HG03378 (cell line): ENCODE measurements at regions not wholly inside any gene's neighbourhood (a gene's known extent, or its start where the extent isn't known, plus 50 kb on each side); places are given as distances from the start of the nearest gene placed in this dataset.

Source experiments
- ATAC-seq: cut with Tn5 transposase; IDR thresholded peaks from one replicate; pipeline ENCODE4 v1.9.1; 2021; ENCODE audit warnings: mild to moderate bottlenecking, moderate library complexity; ENCODE audit not compliant: unreplicated experiment

DNA sequence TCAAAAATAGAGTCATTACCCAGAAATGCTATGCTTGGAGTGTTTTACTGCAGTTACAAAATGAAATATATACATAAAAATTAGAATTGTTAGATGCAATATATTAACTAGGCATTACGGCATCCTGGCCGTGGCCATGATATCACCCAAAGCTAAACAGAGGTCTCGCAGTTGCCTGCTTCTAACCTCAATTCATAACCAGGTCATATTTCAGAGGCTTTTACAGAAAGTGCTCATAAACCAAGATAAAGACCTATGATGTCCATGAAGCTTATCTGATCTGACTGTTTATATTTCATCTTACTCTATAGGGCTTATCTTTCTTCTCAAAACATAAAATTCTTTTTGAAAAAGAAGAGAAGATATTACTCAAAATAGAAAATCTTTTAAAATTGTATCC lies 664.5 kb upstream of the SALL1 start:
- no peak for ATAC-seq

DNA sequence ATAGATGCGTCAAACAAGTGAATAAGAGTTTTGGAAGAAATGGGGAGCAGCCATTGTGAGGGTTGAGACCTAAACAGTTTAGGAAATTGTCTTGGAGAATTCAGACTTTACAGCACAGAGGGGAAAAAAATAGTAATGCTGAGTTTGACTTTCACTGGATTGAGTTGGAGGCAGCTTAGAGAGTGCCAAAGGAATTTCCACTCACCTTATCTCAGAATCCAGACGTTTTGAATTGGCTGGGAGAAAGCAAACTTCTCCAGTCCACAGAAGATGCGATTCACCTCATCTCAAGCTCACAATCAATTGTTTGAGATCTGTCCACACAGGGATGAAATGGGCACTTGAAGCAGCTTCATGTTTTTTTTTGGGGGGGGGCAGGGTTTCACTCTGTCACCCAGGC lies 663.5 kb upstream of the SALL1 start:
- ATAC-seq = no peak

GRCh38 chr16:51813609-51814008 lies 662.5 kb upstream of the SALL1 start:
- no peak for ATAC-seq

- no peak for ATAC-seq
These were observed 661.9 kb upstream of the SALL1 start for GRCh38 chr16:51812945-51813344.

- ATAC-seq = no peak
These were observed 656.5 kb upstream of the SALL1 start for GRCh38 chr16:51807551-51807950.

DNA sequence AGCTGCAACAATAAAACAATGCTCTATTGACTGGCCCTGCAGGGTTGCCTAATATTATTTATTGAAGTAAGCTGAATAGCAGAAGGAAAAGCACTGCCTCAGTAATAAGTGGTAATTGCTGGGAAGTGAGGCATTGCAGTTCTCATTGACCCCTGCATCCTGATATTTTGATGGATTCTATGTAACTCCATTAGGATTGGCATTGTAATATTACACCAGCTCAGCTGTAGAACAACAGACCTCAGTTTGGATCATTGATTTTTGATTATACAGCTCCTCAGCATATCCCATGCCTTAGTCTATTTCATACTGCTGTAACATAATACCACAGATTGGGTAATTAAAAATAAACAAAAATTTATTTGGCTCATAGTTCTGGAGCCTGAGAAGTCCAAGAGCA lies 650.6 kb upstream of the SALL1 start:
- ATAC-seq = no peak

DNA sequence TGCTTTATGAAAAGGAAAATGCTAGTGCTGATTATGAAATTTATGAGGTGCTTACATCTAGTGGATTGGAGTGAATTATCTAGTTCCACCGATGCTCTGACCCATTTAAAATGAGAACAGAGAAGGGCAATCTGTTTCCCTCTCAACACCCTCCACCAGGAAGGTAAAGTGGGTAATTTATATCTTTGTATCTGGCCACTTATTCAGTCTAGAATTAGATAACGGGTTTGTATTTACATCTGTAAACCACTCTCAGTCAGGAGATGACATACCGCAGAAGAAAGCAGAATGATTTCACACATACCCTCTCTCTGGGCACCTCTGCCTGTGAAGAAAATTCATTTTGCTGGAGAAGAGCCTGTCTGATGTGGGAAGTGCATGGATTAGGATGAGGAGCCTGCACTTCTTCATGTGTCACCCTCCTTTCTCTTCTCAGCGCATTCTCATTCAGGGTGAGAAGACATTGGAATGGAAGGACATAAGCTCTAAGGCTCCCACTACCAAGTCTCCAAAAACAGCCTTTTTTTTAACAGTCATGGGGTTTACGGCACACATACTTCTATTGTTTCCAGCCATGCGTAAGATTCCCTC lies 646.7 kb upstream of the SALL1 start:
- ATAC-seq = no peak

GRCh38 chr16:51779240-51779639 lies 628.2 kb upstream of the SALL1 start:
- no peak for ATAC-seq

DNA sequence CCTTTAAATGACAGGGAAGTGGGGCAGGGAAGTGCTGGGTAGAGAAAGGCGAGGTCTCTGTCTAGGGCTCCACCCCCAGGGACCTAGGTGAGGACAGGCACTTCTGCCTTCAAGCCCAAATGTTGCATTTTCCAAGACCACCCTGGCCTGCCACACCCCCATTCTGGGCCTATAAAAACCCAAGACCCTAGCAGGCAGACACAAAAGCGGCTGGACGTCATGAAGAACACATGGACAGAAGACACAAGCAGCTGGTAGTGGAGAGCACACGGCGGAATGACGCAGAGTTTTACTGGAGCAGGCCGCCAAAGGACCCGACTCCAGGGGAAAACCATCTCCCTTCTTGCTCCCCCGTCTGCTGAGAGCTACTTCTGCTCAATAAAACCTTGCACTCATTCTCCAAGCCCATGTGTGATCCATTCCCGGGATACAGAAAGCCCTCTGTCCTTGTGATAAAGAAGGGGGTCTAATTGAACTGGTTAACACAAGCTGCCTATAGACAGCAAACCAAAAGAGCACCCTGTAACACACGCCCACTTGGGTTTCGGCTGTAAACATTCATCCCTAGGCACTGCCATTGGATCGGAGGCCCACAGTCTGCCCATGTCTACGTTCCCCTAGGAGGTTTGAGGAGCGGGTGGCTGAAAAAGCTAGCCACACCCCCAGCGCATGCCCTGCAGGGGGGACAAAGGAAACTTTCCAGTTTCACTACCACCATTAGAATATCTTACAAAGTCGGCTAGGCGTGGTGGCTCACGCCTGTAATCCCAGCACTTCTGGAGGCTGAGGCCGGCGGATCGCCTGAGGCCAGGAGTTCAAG lies 622.2 kb upstream of the SALL1 start:
- no peak for ATAC-seq

DNA sequence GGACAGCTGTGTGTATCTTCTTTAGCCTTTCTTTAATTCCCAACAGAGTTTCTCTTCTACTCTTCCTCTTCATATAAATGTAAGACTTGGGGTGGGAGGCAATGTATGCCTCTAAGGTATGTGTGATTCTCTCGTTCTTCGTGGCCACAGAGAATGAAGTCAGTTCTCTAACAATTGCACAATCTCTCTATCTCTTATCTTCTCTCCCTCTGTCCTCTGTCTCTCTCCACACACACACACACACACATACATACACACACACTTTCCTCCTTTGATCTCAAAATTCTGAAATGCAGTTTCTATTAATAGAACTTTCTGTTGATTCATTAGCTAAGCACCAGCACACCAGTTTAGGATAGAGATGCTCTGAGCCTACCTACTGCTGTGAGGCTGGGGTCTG lies 615.7 kb upstream of the SALL1 start:
- ATAC-seq = no peak

DNA sequence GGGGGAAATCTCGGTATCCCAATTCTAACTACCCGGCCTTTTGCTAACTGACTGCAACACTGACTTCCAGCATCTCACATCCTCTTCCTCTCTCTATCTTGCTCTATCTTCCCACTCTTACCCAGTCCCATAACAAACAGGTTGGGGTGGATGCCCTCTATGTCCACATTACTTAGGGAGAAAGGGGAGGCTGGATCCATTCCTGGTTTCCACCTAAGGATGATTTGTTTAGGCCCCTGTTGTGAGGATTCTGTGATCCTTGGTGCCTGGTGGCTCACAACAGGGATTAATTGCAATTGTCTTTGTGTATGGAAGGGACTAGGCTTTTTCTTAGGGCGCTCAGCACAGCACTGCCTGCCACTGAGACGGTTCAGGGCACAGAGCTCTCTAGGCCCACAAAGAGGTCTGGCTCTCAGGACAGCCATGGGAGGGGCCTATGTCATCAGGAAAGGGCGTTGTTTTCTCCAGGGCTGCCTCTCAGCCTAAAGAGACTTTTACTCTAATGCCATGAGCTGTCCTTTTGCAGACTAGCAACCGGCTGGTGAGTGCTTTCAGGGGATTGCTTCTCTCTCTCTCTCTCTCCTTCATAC lies 612.1 kb upstream of the SALL1 start:
- no peak for ATAC-seq

GRCh38 chr16:51762081-51762996 lies 611.3 kb upstream of the SALL1 start:
- peak; percentile 74 for ATAC-seq

DNA sequence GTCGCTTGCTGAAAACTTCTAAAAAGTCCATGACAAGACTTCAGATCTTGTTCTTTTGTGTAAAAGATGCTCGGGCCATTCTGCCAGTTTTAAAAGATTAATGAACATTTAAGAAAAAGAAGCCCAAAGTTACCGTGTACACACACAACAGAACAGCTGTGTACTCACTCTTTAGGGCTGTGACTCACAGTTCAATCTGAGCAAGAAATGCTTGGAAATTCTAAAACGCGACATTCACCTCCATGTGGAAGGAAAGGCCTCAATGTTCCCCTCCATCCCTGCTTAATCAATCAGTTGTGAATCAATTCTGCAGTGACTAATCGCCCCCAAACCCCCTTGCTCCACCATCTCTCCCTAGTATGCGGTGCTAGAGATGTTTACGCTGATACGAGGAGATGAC lies 609.9 kb upstream of the SALL1 start:
- ATAC-seq = no peak

- no peak for ATAC-seq
These were observed 608.9 kb upstream of the SALL1 start for GRCh38 chr16:51759999-51760398.

GRCh38 chr16:51759329-51759728 lies 608.3 kb upstream of the SALL1 start:
- ATAC-seq = no peak

DNA sequence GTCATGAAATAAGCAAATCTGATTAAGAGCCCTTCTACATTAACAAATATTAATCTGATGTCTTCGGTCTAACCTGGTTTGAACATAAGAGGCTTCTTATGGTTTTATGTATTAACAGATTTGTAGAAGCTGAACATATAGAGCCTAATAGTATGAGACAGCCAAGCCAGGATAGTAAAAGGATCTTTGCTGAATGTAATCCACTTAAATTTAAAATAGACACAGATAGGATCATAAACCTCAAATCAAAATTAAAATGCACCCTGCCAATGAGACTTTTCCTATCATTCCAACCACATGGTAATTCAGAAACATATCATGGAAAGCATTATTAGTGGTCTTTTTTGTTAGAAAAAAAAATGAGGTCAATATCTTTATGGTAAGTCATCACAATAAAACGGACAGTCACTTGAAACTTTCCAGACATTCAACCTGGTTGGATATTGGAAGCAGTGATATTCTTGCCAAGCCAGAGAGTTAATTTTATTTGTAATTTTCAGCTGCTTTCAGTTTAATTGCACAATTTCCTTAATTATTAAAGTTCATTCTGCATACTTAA lies 606.9 kb upstream of the SALL1 start:
- ATAC-seq = no peak

DNA sequence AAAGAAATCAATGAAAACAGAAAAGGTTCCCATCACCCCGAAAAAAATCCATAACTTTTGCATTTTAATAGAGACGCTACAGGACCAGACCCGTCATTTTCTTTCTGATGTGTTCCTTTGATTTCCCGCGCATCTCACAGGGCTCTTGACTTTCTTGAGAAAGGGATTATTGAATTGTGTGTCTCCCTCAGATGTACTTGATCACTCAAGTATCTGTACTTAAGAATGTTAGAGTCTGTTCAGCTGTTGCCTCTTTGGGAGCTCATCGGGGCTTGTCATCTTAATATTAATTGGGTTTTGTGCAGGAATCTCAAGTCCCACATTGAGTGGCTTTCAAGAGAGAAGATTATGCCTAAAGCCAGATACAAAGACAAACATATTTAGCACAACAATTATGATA lies 606.4 kb upstream of the SALL1 start:
- no peak for ATAC-seq

DNA sequence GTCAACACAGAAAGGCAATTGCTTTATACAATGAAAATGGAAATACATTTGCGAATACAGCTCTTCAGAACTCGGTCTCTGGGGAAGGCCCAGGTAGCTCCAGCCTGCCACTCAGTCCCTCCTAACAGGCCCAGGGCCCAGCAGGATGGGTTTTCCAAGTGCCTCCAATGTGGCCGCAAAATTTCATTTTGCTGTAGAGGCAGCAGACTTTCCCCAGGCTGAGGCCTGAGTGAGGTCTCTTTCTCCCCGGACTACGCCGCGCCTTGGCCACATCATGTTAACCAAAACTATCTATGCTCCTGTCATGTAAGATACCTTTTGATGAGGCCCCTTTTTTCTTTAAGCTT lies 606.0 kb upstream of the SALL1 start:
- ATAC-seq = no peak

GRCh38 chr16:51756447-51757123 lies 605.5 kb upstream of the SALL1 start:
- ATAC-seq = no peak

DNA sequence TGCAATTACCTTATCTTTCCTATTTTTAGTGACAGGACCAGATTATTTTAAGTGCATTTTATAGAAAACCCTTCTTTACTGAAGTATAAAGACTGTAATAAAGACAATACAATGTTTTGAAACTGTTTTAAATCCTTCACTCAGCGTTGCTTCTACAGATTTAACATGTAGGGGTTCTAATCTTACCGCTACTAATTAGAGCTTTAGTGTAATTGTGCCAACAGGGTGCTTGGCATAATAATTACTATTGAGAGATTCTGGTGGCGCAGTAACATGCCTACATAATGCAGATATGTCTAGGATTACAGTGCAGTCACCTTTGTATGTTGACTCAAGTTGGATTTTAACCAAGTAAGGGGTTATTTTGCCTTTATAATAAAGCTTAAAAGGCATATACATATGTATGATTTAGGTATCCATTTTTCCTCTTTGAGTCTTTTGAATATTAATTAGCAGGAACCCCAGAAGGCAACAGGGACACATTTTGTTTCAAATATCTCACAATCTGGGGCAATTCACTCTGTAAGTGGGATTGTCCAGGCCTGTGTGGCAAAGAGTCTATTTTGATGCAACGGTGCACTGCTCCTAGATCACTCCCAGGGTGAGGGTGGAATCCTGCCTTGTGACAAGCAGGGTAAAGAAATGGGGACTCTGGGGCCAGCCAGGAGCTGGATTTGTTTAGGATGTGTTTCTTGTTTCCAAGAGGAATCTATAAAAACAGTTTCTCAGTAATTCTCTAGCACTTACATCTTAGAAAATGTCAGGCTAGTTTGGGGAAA lies 604.7 kb upstream of the SALL1 start:
- ATAC-seq = no peak
